NT2/D1 (cell line): ENCODE measurements at regions not wholly inside any gene's neighbourhood (a gene's known extent, or its start where the extent isn't known, plus 50 kb on each side); places are given as distances from the start of the nearest gene placed in this dataset.

Source experiments
- DNase-seq: peaks from one replicate; pipeline ENCODE4 v3.0.0-alpha.2; 2011; ENCODE audit warnings: low read depth, low spot score
- H3K27me3 ChIP-seq: 2 replicates; pipeline ENCODE4 v1.6.0; 2011; ENCODE audit warnings: mild to moderate bottlenecking; ENCODE audit not compliant: insufficient read length, insufficient read depth
- H3K36me3 ChIP-seq: 2 replicates; pipeline ENCODE4 v1.6.1; 2011; ENCODE audit warnings: mild to moderate bottlenecking, low read length, mixed read lengths; ENCODE audit not compliant: insufficient read depth, insufficient read length
- H3K4me1 ChIP-seq: 2 replicates; pipeline ENCODE4 v1.5.1; 2011; ENCODE audit not compliant: insufficient read depth, insufficient read length
- H3K4me3 ChIP-seq: 2 replicates; pipeline ENCODE4 v1.5.1; 2011; ENCODE audit warnings: low read depth; ENCODE audit not compliant: insufficient read length
- H3K9ac ChIP-seq: 2 replicates; pipeline ENCODE4 v1.6.0; 2011; ENCODE audit warnings: low read depth; ENCODE audit not compliant: insufficient read length
- H3K9me3 ChIP-seq: 2 replicates; pipeline ENCODE4 v1.5.1; 2011; ENCODE audit warnings: mild to moderate bottlenecking, low read length; ENCODE audit not compliant: insufficient read depth
- SUZ12 ChIP-seq: IDR thresholded peaks from 2 replicates; pipeline ENCODE4 v1.6.1; 2011; ENCODE audit not compliant: insufficient read length, insufficient read depth; ENCODE audit errors: extremely low read depth
- YY1 ChIP-seq: IDR thresholded peaks from 2 replicates; pipeline ENCODE4 v1.6.1; 2011; ENCODE audit not compliant: insufficient read length, insufficient read depth
- ZNF274 ChIP-seq: IDR thresholded peaks from 2 replicates; pipeline ENCODE4 v1.6.1; 2011; ENCODE audit warnings: mild to moderate bottlenecking, low read depth, low read length

GRCh38 chr18:68429841-68430240 is 285.1 kb downstream of the TMX3 start:
- H3K4me1 ChIP-seq: no peaks in the 10 kb centered on the region
- no peaks in the 10 kb centered on the region for H3K36me3 ChIP-seq
- H3K27me3 ChIP-seq: no peaks in the 10 kb centered on the region
- H3K9me3 ChIP-seq: no peaks in the 10 kb centered on the region
- no peak overlapping the region for H3K9ac ChIP-seq
- H3K4me3 ChIP-seq: no peak overlapping the region
- no peak for DNase-seq
- TF ChIP-seq ZNF274 (no peak), SUZ12 (no peak), YY1 (no peak)

GRCh38 chr18:68429111-68429510 is 285.8 kb downstream of the TMX3 start:
- H3K4me1 ChIP-seq: no peaks in the 10 kb centered on the region
- no peak for DNase-seq
- H3K36me3 ChIP-seq: no peaks in the 10 kb centered on the region
- H3K9ac ChIP-seq: no peak overlapping the region
- no peak for TF ChIP-seq ZNF274
- no peak for TF ChIP-seq SUZ12
- TF ChIP-seq YY1: no peak
- no peaks in the 10 kb centered on the region for H3K27me3 ChIP-seq
- no peaks in the 10 kb centered on the region for H3K9me3 ChIP-seq
- no peak overlapping the region for H3K4me3 ChIP-seq

- Histone ChIP-seq H3K4me1 (no peaks in the 10 kb centered on the region), H3K9me3 (no peaks in the 10 kb centered on the region), H3K27me3 (no peaks in the 10 kb centered on the region), H3K4me3 (no peak overlapping the region), H3K9ac (no peak overlapping the region), H3K36me3 (no peaks in the 10 kb centered on the region)
- TF ChIP-seq YY1 (no peak), ZNF274 (no peak), SUZ12 (no peak)
- DNase-seq: no peak
Measured at GRCh38 chr18:68428661-68429060, 286.2 kb downstream of the TMX3 start.

DNA sequence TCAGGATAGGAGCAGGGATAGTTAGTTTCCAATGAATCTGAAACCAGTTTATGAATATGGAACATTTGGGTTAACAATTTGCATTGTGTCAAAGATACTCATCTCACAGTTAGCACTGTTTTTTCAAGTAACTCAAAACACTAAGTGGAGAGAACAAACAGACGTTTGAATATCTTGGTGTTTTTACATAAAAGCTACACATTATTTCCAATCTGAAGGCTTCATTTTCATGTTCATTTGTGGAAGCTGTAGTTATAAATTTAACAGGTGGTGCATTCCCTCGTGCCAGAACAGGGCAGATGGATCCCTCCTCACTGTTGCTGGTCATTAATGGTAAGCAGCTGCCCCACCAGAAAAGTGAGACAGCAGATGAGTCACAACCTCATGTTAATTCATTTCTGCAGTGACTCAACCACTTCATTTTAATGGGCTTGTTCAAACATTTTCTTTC is 286.9 kb downstream of the TMX3 start:
- no peak for DNase-seq
- H3K36me3 ChIP-seq: no peaks in the 10 kb centered on the region
- H3K4me1 ChIP-seq: no peaks in the 10 kb centered on the region
- no peak overlapping the region for H3K4me3 ChIP-seq
- H3K9ac ChIP-seq: no peak overlapping the region
- no peaks in the 10 kb centered on the region for H3K27me3 ChIP-seq
- TF ChIP-seq ZNF274 (no peak), YY1 (no peak), SUZ12 (no peak)
- no peaks in the 10 kb centered on the region for H3K9me3 ChIP-seq

DNA sequence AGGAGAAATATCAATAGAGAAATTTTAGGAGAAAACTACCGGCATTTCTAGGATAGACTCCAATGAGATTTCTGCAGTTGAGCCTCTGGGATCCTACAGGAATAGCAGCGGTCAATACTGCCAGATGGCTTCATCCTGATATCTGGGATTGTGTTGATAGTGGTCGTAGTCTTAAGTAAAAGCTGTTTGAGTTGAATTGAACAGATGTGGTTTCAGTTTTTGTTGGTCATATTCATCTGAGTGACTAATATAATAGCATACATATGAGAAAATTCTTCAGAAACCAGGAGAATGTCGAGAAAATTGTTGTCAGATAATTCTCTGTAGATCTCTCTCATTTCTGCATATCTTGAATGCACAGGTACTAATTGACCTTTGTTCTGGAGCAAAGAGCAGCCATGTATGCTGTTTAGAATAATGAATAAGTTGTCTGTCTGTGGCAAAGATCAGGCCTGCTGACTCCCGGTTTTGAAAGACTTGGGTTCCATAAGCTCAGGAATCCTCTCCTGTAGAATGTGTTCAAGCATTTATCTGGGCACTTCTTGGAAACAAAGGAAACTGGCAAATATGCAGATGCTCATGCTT is 288.1 kb downstream of the TMX3 start:
- H3K9ac ChIP-seq: no peak overlapping the region
- no peaks in the 10 kb centered on the region for H3K4me1 ChIP-seq
- no peak overlapping the region for H3K4me3 ChIP-seq
- no peaks in the 10 kb centered on the region for H3K9me3 ChIP-seq
- H3K27me3 ChIP-seq: no peaks in the 10 kb centered on the region
- no peak for DNase-seq
- TF ChIP-seq SUZ12 (no peak), ZNF274 (no peak), YY1 (no peak)
- no peaks in the 10 kb centered on the region for H3K36me3 ChIP-seq

DNA sequence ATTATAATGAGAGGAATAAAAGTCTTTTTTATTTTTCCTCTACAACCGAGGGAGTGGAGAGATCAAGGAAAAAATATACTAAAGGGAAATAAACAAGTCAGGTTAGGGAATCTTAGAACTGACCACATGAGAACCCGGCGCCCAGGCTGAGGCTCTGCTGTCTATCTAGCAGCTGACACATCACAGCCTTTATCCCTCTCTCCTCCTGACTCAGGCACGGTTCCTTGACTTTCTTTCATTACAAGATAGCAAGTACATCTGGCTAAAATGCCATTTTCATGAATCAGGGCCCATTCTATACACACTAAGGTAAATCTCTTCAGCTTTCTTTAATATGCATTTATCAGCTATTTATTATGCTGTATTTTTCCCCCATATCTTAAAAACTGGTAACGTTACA is 296.0 kb downstream of the TMX3 start:
- Histone ChIP-seq H3K4me3 (no peak overlapping the region), H3K36me3 (no peaks in the 10 kb centered on the region), H3K9me3 (no peaks in the 10 kb centered on the region), H3K9ac (no peak overlapping the region), H3K27me3 (no peaks in the 10 kb centered on the region), H3K4me1 (no peaks in the 10 kb centered on the region)
- no peak for DNase-seq
- no peak for TF ChIP-seq SUZ12
- TF ChIP-seq ZNF274: no peak
- no peak for TF ChIP-seq YY1

GRCh38 chr18:68418226-68418868 is 296.6 kb downstream of the TMX3 start:
- H3K9ac ChIP-seq: no peak overlapping the region
- H3K9me3 ChIP-seq: no peaks in the 10 kb centered on the region
- DNase-seq: no peak
- H3K36me3 ChIP-seq: no peaks in the 10 kb centered on the region
- TF ChIP-seq YY1 (no peak), SUZ12 (no peak), ZNF274 (no peak)
- H3K27me3 ChIP-seq: no peaks in the 10 kb centered on the region
- H3K4me3 ChIP-seq: no peak overlapping the region
- no peaks in the 10 kb centered on the region for H3K4me1 ChIP-seq
